LNCAP (cell line): ENCODE measurements at regions not wholly inside any gene's neighbourhood (a gene's known extent, or its start where the extent isn't known, plus 50 kb on each side); places are given as distances from the start of the nearest gene placed in this dataset.

ENCODE experiments used
- CTCF ChIP-seq: fragments of 450-650 bp; IDR thresholded peaks from 2 replicates; pipeline ENCODE4 v1.5.1; 2017; ENCODE audit warnings: mild to moderate bottlenecking

- no peak for TF ChIP-seq CTCF
Measured at GRCh38 chr16:86640265-86640843, 62.0 kb downstream of the FOXL1 start.

- TF ChIP-seq CTCF, result no peak
Measured at GRCh38 chr16:86642087-86642486, 63.7 kb downstream of the FOXL1 start.

GRCh38 chr16:86643671-86644070 is 65.3 kb downstream of the FOXL1 start:
- no peak for TF ChIP-seq CTCF

- TF ChIP-seq CTCF, result no peak
Measured at GRCh38 chr16:86647561-86647960, 69.2 kb downstream of the FOXL1 start.

- TF ChIP-seq CTCF, result no peak
Measured at GRCh38 chr16:86649875-86650274, 71.5 kb downstream of the FOXL1 start.

GRCh38 chr16:86651013-86651627 is 72.8 kb downstream of the FOXL1 start:
- no peak for TF ChIP-seq CTCF

GRCh38 chr16:86651823-86652222 is 73.5 kb downstream of the FOXL1 start:
- no peak for TF ChIP-seq CTCF
